SK-N-SH (cell line): ENCODE measurements at regions not wholly inside any gene's neighbourhood (a gene's known extent, or its start where the extent isn't known, plus 50 kb on each side); places are given as distances from the start of the nearest gene placed in this dataset.
A peak's percentile ranks its signal among the peaks of the same experiment; 100 is the strongest.

Experiments
- CTCF ChIA-PET: fragments of 300-600, 350-600 bp; formaldehyde crosslinking; extraction: SDS; loops from one replicate; lab custom pipeline; 2021; lab: Yijun Ruan, JAX
- POLR2A ChIA-PET: fragments of 350-600 bp; sonication (Branson Sonifier 250); formaldehyde crosslinking; extraction: SDS; loops from one replicate; lab custom pipeline; 2020; ENCODE audit warnings: antibody characterized with exemption, inconsistent platforms; lab: Yijun Ruan, JAX
- DNase-seq: peaks from one replicate; pipeline ENCODE4 v3.0.0; 2012
- H2AFZ ChIP-seq: fragments of 200-600 bp; sonication (generic); 2 replicates; pipeline ENCODE4 v1.8.1; 2016; ENCODE audit warnings: antibody characterized with exemption, mild to moderate bottlenecking, low read depth
- H3F3A ChIP-seq: fragments of 200-600 bp; sonication (generic); replicated peaks from 2 replicates; pipeline ENCODE3; 2016; ENCODE audit warnings: antibody characterized with exemption, mild to moderate bottlenecking; ENCODE audit not compliant: insufficient read depth
- H3K27ac ChIP-seq, 2 experiments: fragments of 200-500 bp in 1 of 2; fragments of 200-600 bp in 1 of 2; sonication (Bioruptor generic) in 1 of 2; sonication (generic), shearing (Covaris generic) in 1 of 2; 2 replicates each; pipeline versions ENCODE4 v1.5.1 to v1.6.1; 2014 to 2016; ENCODE audit warnings: low read depth in 2 of 2, inconsistent platforms in 1 of 2, low read length in 1 of 2, mild to moderate bottlenecking in 1 of 2, mixed read lengths in 1 of 2
- H3K27me3 ChIP-seq: fragments of 200-600 bp; sonication (generic), shearing (Covaris generic); 2 replicates; pipeline ENCODE4 v1.6.1; 2016; ENCODE audit warnings: mixed run types; ENCODE audit not compliant: insufficient read depth
- H3K36me3 ChIP-seq, 2 experiments: fragments of 200-500 bp in 1 of 2; fragments of 200-600 bp in 1 of 2; sonication (Bioruptor generic) in 1 of 2; sonication (generic) in 1 of 2; replicated peaks in 1 of 2; 2 replicates each; pipeline versions ENCODE3 to v1.5.1; 2014 to 2016; ENCODE audit warnings: low read length in 1 of 2, mild to moderate bottlenecking in 1 of 2; ENCODE audit not compliant: insufficient read depth in 2 of 2, control insufficient read depth in 1 of 2
- H3K4me1 ChIP-seq, 2 experiments: fragments of 200-500 bp in 1 of 2; fragments of 200-600 bp in 1 of 2; sonication (Bioruptor generic) in 1 of 2; sonication (generic), shearing (Covaris generic) in 1 of 2; 2 replicates each; pipeline versions ENCODE4 v1.5.1 to v1.6.1; 2014 to 2016; ENCODE audit warnings: low read depth in 1 of 2, low read length in 1 of 2, mixed run types in 1 of 2; ENCODE audit not compliant: insufficient read depth in 2 of 2, control insufficient read depth in 1 of 2
- H3K4me2 ChIP-seq: fragments of 200-600 bp; sonication (generic), shearing (Covaris generic); 2 replicates; pipeline ENCODE4 v1.6.1; 2017; ENCODE audit warnings: mixed run types
- H3K4me3 ChIP-seq, 2 experiments: fragments of 200-500 bp in 1 of 2; fragments of 200-600 bp in 1 of 2; sonication (Bioruptor generic) in 1 of 2; sonication (generic), shearing (Covaris generic) in 1 of 2; 2 replicates each; pipeline versions ENCODE4 v1.5.1 to v1.8.1; 2014 to 2016; ENCODE audit warnings: low read depth in 2 of 2, inconsistent platforms in 1 of 2, low read length in 1 of 2, mild to moderate bottlenecking in 1 of 2, mixed read lengths in 1 of 2, moderate library complexity in 1 of 2
- H3K79me2 ChIP-seq: fragments of 200-600 bp; sonication (generic); 2 replicates; pipeline ENCODE4 v1.8.1; 2017; ENCODE audit warnings: mild to moderate bottlenecking; ENCODE audit not compliant: insufficient read depth
- H3K9ac ChIP-seq: fragments of 200-600 bp; sonication (generic); 2 replicates; pipeline ENCODE4 v1.6.1; 2017; ENCODE audit warnings: mixed run types
- H3K9me2 ChIP-seq: fragments of 200-600 bp; sonication (generic); 2 replicates; pipeline ENCODE4 v1.6.1; 2017; ENCODE audit warnings: mixed run types
- H3K9me3 ChIP-seq: fragments of 200-600 bp; sonication (generic); 2 replicates; pipeline ENCODE4 v1.6.1; 2017; ENCODE audit warnings: mixed run types, mild to moderate bottlenecking, moderate library complexity
- H4K20me1 ChIP-seq: fragments of 200-600 bp; sonication (generic); 2 replicates; pipeline ENCODE4 v1.6.1; 2017; ENCODE audit warnings: mild to moderate bottlenecking, mixed run types; ENCODE audit not compliant: insufficient read depth
- EZH2phosphoT487 ChIP-seq: fragments of 200-600 bp; sonication (generic); IDR thresholded peaks from 2 replicates; pipeline ENCODE4 v1.6.1; 2017; ENCODE audit warnings: low read depth, mixed run types, mild to moderate bottlenecking, antibody characterized with exemption, moderate library complexity, borderline replicate concordance
- FOXM1 ChIP-seq: IDR thresholded peaks from 2 replicates; pipeline ENCODE4 v1.4.0; 2012; ENCODE audit warnings: low read depth, mild to moderate bottlenecking
- GATA2 ChIP-seq: sonication (generic); formaldehyde crosslinking; IDR thresholded peaks from 2 replicates; pipeline ENCODE4 v1.5.0; 2020; ENCODE audit warnings: mild to moderate bottlenecking, missing genetic modification reagents
- NFIC ChIP-seq: IDR thresholded peaks from 2 replicates; pipeline ENCODE4 v1.4.0; 2012; ENCODE audit warnings: borderline replicate concordance
- NRF1 ChIP-seq: IDR thresholded peaks from 2 replicates; pipeline ENCODE4 v1.6.1; 2012; ENCODE audit warnings: low read depth, mild to moderate bottlenecking, low read length
- POLR2AphosphoS5 ChIP-seq: IDR thresholded peaks from 2 replicates; pipeline ENCODE4 v1.6.1; 2012; ENCODE audit warnings: low read depth, low read length
- REST ChIP-seq: IDR thresholded peaks from 2 replicates; pipeline ENCODE4 v1.6.1; 2012; ENCODE audit warnings: mild to moderate bottlenecking, low read depth, low read length, moderate library complexity
- RFX5 ChIP-seq: IDR thresholded peaks from 2 replicates; pipeline ENCODE4 v1.6.1; 2012; ENCODE audit warnings: mild to moderate bottlenecking, improper control_type of control experiment, low read length
- SIN3A ChIP-seq: IDR thresholded peaks from 2 replicates; pipeline ENCODE4 v1.6.1; 2012; ENCODE audit warnings: low read depth, mild to moderate bottlenecking, low read length, moderate library complexity, borderline replicate concordance
- TAF1 ChIP-seq: IDR thresholded peaks from 2 replicates; pipeline ENCODE4 v1.6.1; 2012; ENCODE audit warnings: low read depth, mild to moderate bottlenecking, low read length, moderate library complexity, borderline replicate concordance
- USF1 ChIP-seq: IDR thresholded peaks from 2 replicates; pipeline ENCODE4 v1.4.0; 2012; ENCODE audit warnings: low read depth, borderline replicate concordance
- YY1 ChIP-seq: IDR thresholded peaks from 2 replicates; pipeline ENCODE4 v1.4.0; 2012; ENCODE audit warnings: low read depth, mild to moderate bottlenecking
- WGBS: methylation state at CpG from one replicate; pipeline ENCODE4 v1.1.6; 2017; ENCODE audit warnings: low lambda C conversion rate; 5-methylcytosine and 5-hydroxymethylcytosine counted together
- TF ChIP-seq, protein P1 (sequence below): fragments of 200-600 bp; sonication (generic); IDR thresholded peaks from 2 replicates; pipeline ENCODE4 v1.6.1; 2017; ENCODE audit warnings: antibody characterized with exemption, mild to moderate bottlenecking, moderate library complexity
- TF ChIP-seq, protein P2 (sequence below): IDR thresholded peaks from 2 replicates; pipeline ENCODE4; 2012
- TF ChIP-seq, protein P3 (sequence below): fragments of 150-350 bp; IDR thresholded peaks from 2 replicates; pipeline ENCODE4 v1.6.1; 2017; ENCODE audit warnings: antibody characterized with exemption, low read length, low read depth, borderline replicate concordance

DNA sequence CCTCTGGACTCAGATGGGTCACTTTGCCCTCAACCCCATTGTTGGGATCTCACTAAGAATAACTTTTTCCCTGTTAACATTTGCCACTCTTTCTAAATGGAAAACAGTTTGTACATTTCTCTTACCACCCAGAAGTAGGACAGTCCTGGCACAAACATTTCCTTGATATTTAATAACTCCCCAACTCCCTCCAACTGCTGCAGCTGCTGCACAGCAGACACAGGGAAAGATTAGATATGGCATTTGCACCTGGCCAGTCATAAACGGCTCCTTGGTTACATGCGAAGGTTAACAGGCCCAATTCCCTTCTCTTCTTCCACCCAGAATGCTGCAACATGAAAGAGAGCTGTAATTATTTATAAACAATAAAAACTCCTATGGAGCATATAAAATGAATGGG, 55.9 kb upstream of the SOX4 start:
- H3K9me2 ChIP-seq, result no peaks in the 10 kb centered on the region
- H3K4me3 ChIP-seq, result no peak overlapping the region
- POLR2A ChIA-PET, result no interaction called here
- H4K20me1 ChIP-seq, result no peaks in the 10 kb centered on the region
- no peaks in the 10 kb centered on the region for H3K9me3 ChIP-seq
- CTCF ChIA-PET, result interaction anchor here (1.1 kb wide), 1 partner anchor 9 kb away, joined by 4 read pairs; no protein-coding TSS in a partner anchor
- H2AFZ ChIP-seq, result no peak overlapping the region
- H3K27ac ChIP-seq, result peak overlapping the region in 1 of 2 experiments; percentile 43; a peak in 2 of 4 replicates
- H3K9ac ChIP-seq, result no peak overlapping the region
- no peaks in the 10 kb centered on the region for H3F3A ChIP-seq
- DNase-seq, result no peak
- no peaks in the 10 kb centered on the region for H3K36me3 ChIP-seq
- TF ChIP-seq SIN3A (no peak), RFX5 (no peak), POLR2AphosphoS5 (no peak), NRF1 (no peak), YY1 (no peak), NFIC (no peak), REST (no peak), FOXM1 (no peak), TAF1 (no peak), EZH2phosphoT487 (no peak), GATA2 (CRISPR knock-in tag) (no peak), USF1 (no peak)
- TF ChIP-seq, protein P1, sequence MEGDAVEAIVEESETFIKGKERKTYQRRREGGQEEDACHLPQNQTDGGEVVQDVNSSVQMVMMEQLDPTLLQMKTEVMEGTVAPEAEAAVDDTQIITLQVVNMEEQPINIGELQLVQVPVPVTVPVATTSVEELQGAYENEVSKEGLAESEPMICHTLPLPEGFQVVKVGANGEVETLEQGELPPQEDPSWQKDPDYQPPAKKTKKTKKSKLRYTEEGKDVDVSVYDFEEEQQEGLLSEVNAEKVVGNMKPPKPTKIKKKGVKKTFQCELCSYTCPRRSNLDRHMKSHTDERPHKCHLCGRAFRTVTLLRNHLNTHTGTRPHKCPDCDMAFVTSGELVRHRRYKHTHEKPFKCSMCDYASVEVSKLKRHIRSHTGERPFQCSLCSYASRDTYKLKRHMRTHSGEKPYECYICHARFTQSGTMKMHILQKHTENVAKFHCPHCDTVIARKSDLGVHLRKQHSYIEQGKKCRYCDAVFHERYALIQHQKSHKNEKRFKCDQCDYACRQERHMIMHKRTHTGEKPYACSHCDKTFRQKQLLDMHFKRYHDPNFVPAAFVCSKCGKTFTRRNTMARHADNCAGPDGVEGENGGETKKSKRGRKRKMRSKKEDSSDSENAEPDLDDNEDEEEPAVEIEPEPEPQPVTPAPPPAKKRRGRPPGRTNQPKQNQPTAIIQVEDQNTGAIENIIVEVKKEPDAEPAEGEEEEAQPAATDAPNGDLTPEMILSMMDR, result no peak
- TF ChIP-seq, protein P2, sequence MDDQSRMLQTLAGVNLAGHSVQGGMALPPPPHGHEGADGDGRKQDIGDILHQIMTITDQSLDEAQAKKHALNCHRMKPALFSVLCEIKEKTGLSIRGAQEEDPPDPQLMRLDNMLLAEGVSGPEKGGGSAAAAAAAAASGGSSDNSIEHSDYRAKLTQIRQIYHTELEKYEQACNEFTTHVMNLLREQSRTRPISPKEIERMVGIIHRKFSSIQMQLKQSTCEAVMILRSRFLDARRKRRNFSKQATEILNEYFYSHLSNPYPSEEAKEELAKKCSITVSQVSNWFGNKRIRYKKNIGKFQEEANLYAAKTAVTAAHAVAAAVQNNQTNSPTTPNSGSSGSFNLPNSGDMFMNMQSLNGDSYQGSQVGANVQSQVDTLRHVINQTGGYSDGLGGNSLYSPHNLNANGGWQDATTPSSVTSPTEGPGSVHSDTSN, result no peak
- TF ChIP-seq, protein P3, sequence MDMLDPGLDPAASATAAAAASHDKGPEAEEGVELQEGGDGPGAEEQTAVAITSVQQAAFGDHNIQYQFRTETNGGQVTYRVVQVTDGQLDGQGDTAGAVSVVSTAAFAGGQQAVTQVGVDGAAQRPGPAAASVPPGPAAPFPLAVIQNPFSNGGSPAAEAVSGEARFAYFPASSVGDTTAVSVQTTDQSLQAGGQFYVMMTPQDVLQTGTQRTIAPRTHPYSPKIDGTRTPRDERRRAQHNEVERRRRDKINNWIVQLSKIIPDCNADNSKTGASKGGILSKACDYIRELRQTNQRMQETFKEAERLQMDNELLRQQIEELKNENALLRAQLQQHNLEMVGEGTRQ, result no peak
- TF ChIP-seq, all 33 proteins: peak for 0
- Histone ChIP-seq H3K4me2 (no peak overlapping the region), H3K27me3 (no peaks in the 10 kb centered on the region), H3K79me2 (no peaks in the 10 kb centered on the region), H3K4me1 (peaks cover 0 to 11% of the 10 kb centered on the region in 2 experiments; a peak in 1 of 4 replicates)
- WGBS, result 71% methylated on average over 2 of the region's 2 CpGs
